Keratinocyte (primary cell): ENCODE measurements at regions not wholly inside any gene's neighbourhood (a gene's known extent, or its start where the extent isn't known, plus 50 kb on each side); places are given as distances from the start of the nearest gene placed in this dataset.
A peak's percentile ranks its signal among the peaks of the same experiment; 100 is the strongest.

Source experiments
- DNase-seq: peaks from one replicate; pipeline ENCODE4 v3.0.0-alpha.2; 2011; ENCODE audit warnings: low read depth, missing footprints, low spot score
- FAIRE-seq: peaks from 2 replicates; lab custom pipeline; 2011; peaks lifted over from hg19 to GRCh38; lab: Jason Lieb, UNC
- H2AFZ ChIP-seq: 2 replicates; pipeline ENCODE4 v1.6.0; 2012; ENCODE audit warnings: low read length, control low read depth, inconsistent platforms; ENCODE audit not compliant: control insufficient read depth
- H3K27ac ChIP-seq: 2 replicates; pipeline ENCODE4 v1.5.1; 2011; ENCODE audit warnings: low read length; ENCODE audit not compliant: control insufficient read depth, insufficient read depth
- H3K27me3 ChIP-seq: 3 replicates; pipeline ENCODE4 v1.6.0; 2011; ENCODE audit warnings: low read length; ENCODE audit not compliant: control insufficient read depth, insufficient read depth; ENCODE audit errors: extremely low read depth
- H3K36me3 ChIP-seq, 2 experiments: 2 replicates in 1 of 2; 3 replicates in 1 of 2; pipeline ENCODE4 v1.5.1; 2011; ENCODE audit warnings: low read length in 2 of 2, mild to moderate bottlenecking in 1 of 2; ENCODE audit not compliant: control insufficient read depth in 2 of 2, insufficient read depth in 2 of 2; ENCODE audit errors: extremely low read depth in 1 of 2
- H3K4me1 ChIP-seq: 3 replicates; pipeline ENCODE4 v1.5.1; 2011; ENCODE audit warnings: low read length; ENCODE audit not compliant: control insufficient read depth, insufficient read depth; ENCODE audit errors: extremely low read depth
- H3K4me2 ChIP-seq: 3 replicates; pipeline ENCODE4 v1.6.0; 2011; ENCODE audit warnings: low read depth, low read length; ENCODE audit not compliant: control insufficient read depth, insufficient read depth; ENCODE audit errors: extremely low read depth
- H3K4me3 ChIP-seq, 3 experiments: fragments of 200-600 bp in 1 of 3; sonication (generic) in 1 of 3; 2 replicates in 2 of 3; 3 replicates in 1 of 3; pipeline ENCODE4 v1.5.1; 2011 to 2016; ENCODE audit warnings: low read length in 3 of 3, mild to moderate bottlenecking in 3 of 3, control low read depth in 2 of 3, inconsistent platforms in 1 of 3, low read depth in 1 of 3, mixed read lengths in 1 of 3, mixed run types in 1 of 3, moderate library complexity in 1 of 3; ENCODE audit not compliant: control insufficient read depth in 2 of 3, insufficient read depth in 2 of 3; ENCODE audit errors: extremely low read depth in 1 of 3
- H3K79me2 ChIP-seq: 2 replicates; pipeline ENCODE4 v1.6.0; 2012; ENCODE audit warnings: low read length; ENCODE audit not compliant: control insufficient read depth, insufficient read depth
- H3K9ac ChIP-seq: 3 replicates; pipeline ENCODE4 v1.6.0; 2011; ENCODE audit warnings: low read length; ENCODE audit not compliant: control insufficient read depth, insufficient read depth; ENCODE audit errors: extremely low read depth
- H3K9me1 ChIP-seq: 3 replicates; pipeline ENCODE4 v1.6.0; 2011; ENCODE audit warnings: low read length; ENCODE audit not compliant: control insufficient read depth, insufficient read depth; ENCODE audit errors: extremely low read depth
- H3K9me3 ChIP-seq: 2 replicates; pipeline ENCODE4 v1.5.1; 2012; ENCODE audit warnings: low read depth, low read length; ENCODE audit not compliant: control insufficient read depth
- H4K20me1 ChIP-seq: 3 replicates; pipeline ENCODE4 v1.6.0; 2011; ENCODE audit warnings: low read length; ENCODE audit not compliant: control insufficient read depth, insufficient read depth; ENCODE audit errors: extremely low read depth
- CTCF ChIP-seq, 3 experiments: IDR thresholded peaks in 1 of 3; conservative IDR thresholded peaks in 1 of 3; optimal IDR thresholded peaks in 1 of 3; 2 replicates in 2 of 3; 3 replicates in 1 of 3; pipeline versions ENCODE3 to v1.5.1; 2011; ENCODE audit warnings: low read length in 3 of 3, mild to moderate bottlenecking in 3 of 3, moderate library complexity in 2 of 3, control low read depth in 1 of 3, inconsistent platforms in 1 of 3; ENCODE audit not compliant: insufficient read depth in 2 of 3; ENCODE audit errors: extremely low read depth in 1 of 3
- EZH2 ChIP-seq: IDR thresholded peaks from one replicate; pipeline ENCODE4 v1.6.1; 2012; ENCODE audit warnings: inconsistent platforms, mild to moderate bottlenecking, low read length, moderate library complexity
- dilution Hi-C: fragments of 300-500 bp; cut with MboI; formaldehyde crosslinking; loops from one replicate; pipeline ENCODE4 v1.7.0; 2020; ENCODE audit warnings: low sequenced_read_pairs; ENCODE audit not compliant: extremely low pct_ligation_motif_present

DNA sequence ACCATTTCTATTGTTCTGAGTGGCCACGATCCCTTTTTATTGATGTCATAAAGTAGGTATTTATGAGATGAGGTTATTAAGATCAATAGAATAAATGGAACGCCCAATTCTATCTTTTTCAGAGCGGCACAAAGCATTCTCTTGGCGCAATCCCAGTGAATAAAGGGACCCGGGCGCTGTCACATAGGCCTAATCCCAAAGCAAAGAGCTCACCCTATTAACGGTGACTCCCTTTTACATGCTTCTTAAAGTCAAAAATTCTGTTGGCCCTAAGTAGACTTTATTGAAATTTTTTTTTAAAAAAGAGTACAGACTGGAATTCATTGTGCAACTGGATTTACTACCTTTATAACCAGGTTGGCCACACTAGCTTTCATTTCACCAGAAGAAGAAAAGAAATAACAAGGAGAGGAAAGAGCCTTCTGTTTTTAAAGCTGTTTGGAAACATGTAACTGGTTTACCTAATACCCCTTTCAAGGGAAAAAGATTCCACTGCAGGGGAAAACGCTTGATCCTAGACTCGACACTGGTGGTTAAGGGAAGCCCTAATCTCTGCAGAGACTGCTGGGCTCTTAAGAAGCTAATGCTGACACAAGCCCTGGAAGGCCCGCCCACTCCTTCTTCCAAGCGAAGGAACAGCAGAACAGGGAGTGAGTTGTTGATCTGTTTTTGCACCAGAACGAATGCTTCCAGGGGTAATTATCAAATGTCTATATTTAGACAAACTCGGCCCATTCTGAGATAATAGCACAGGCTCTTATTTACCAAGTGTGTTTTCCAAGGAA is 381.2 kb downstream of the BCL11B start:
- DNase-seq (no peak), FAIRE-seq (no peak)
- Histone ChIP-seq H3K9me3 (peaks cover 7% of the 10 kb centered on the region), H3K4me3 (no peak overlapping the region), H3K27ac (no peak overlapping the region), H2AFZ (no peak overlapping the region), H3K4me2 (no peak overlapping the region), H3K27me3 (no peaks in the 10 kb centered on the region), H3K79me2 (no peaks in the 10 kb centered on the region), H3K36me3 (no peaks in the 10 kb centered on the region), H4K20me1 (no peaks in the 10 kb centered on the region), H3K9ac (no peak overlapping the region), H3K4me1 (peaks cover 12% of the 10 kb centered on the region), H3K9me1 (no peaks in the 10 kb centered on the region)
- TF ChIP-seq CTCF (optimal IDR thresholded peaks at IDR 0.05 in 1 of 3, IDR thresholded peaks at IDR 0.05 in 1 of 3, conservative IDR thresholded peaks at IDR 0.05 in 1 of 3; ENCODE audit: extremely low read depth in 1 of 3, insufficient read depth in 2 of 3, low read length in 3 of 3), result no peak
- TF ChIP-seq EZH2, result no peak
- dilution Hi-C loops, result no loop called here

GRCh38 chr14:98893675-98894074 is 378.3 kb downstream of the BCL11B start:
- H4K20me1 ChIP-seq, result no peaks in the 10 kb centered on the region
- no peak overlapping the region for H3K27ac ChIP-seq
- DNase-seq (no peak), FAIRE-seq (peak; percentile 74)
- no peaks in the 10 kb centered on the region for H3K9me1 ChIP-seq
- peaks cover 7% of the 10 kb centered on the region for H3K9me3 ChIP-seq
- H3K27me3 ChIP-seq, result no peaks in the 10 kb centered on the region
- H3K9ac ChIP-seq, result no peak overlapping the region
- H3K79me2 ChIP-seq, result no peaks in the 10 kb centered on the region
- H3K36me3 ChIP-seq, result no peaks in the 10 kb centered on the region
- H3K4me3 ChIP-seq, result no peak overlapping the region
- H3K4me2 ChIP-seq, result no peak overlapping the region
- peaks cover 17% of the 10 kb centered on the region for H3K4me1 ChIP-seq
- H2AFZ ChIP-seq, result no peak overlapping the region
- TF ChIP-seq EZH2 (no peak), CTCF (optimal IDR thresholded peaks at IDR 0.05 in 1 of 3, IDR thresholded peaks at IDR 0.05 in 1 of 3, conservative IDR thresholded peaks at IDR 0.05 in 1 of 3; ENCODE audit: extremely low read depth in 1 of 3, insufficient read depth in 2 of 3, low read length in 3 of 3) (no peak)
- dilution Hi-C loops, result no loop called here
